ENCODE measurements at regions not wholly inside any gene's neighbourhood (a gene's known extent, or its start where the extent isn't known, plus 50 kb on each side); places are given as distances from the start of the nearest gene placed in this dataset.

DNA sequence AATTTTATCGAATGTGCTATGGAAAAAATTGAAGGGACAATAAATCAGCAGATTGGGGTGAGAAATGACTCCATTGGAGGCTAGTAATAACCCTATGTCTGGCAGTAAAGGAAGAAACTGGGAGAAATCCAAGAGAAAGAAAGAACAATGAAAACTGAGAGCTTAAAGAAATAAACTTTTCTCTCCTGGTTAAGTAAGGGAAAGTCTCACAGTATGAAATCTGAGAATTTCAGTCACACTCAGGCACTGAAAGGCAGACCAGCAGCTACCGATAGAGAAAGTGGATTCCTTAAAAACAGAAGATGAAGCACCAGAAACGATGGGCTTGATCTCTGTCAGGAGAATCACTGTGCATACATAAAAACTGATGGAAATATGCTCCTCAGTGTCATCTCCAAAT lies 404.2 kb downstream of the PLPP3 start:
- H3K9me3 Mint-ChIP-seq = peaks cover 19% of the 10 kb centered on the region
- H3K4me1 Mint-ChIP-seq = peaks cover 9% of the 10 kb centered on the region
- H3K36me3 Mint-ChIP-seq = no peaks in the 10 kb centered on the region
- TF ChIP-seq, protein P1, sequence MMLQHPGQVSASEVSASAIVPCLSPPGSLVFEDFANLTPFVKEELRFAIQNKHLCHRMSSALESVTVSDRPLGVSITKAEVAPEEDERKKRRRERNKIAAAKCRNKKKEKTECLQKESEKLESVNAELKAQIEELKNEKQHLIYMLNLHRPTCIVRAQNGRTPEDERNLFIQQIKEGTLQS (CRISPR knock-in tag; conservative IDR thresholded peaks at IDR 0.05) = no peak
- TF ChIP-seq ZNF232 (CRISPR knock-in tag; IDR thresholded peaks at IDR 0.05) (no peak), E2F4 (CRISPR knock-in tag; IDR thresholded peaks at IDR 0.05; ENCODE audit: borderline replicate concordance, low read depth) (no peak), FOXP1 (CRISPR knock-in tag; IDR thresholded peaks at IDR 0.05; ENCODE audit: borderline replicate concordance) (no peak), HMGXB4 (CRISPR knock-in tag; IDR thresholded peaks at IDR 0.05) (no peak), ZNF219 (CRISPR knock-in tag; IDR thresholded peaks at IDR 0.05; ENCODE audit: borderline replicate concordance) (no peak), NR1H2 (CRISPR knock-in tag; IDR thresholded peaks at IDR 0.05) (no peak), AFF4 (CRISPR knock-in tag; IDR thresholded peaks at IDR 0.05; ENCODE audit: borderline replicate concordance) (no peak), JUN (CRISPR knock-in tag; IDR thresholded peaks at IDR 0.05) (no peak), SOX15 (CRISPR knock-in tag; IDR thresholded peaks at IDR 0.05) (no peak), NFYB (CRISPR knock-in tag; conservative IDR thresholded peaks at IDR 0.05; ENCODE audit: low read depth) (no peak), TCF7 (CRISPR knock-in tag; IDR thresholded peaks at IDR 0.05; ENCODE audit: low read depth) (no peak), ATF2 (CRISPR knock-in tag; IDR thresholded peaks at IDR 0.05; ENCODE audit: borderline replicate concordance, low read depth) (no peak), GRHL2 (CRISPR knock-in tag; IDR thresholded peaks at IDR 0.05; ENCODE audit: insufficient replicate concordance, severe bottlenecking) (no peak), PRRX2 (CRISPR knock-in tag; IDR thresholded peaks at IDR 0.05) (no peak)
- TF ChIP-seq, protein P2, sequence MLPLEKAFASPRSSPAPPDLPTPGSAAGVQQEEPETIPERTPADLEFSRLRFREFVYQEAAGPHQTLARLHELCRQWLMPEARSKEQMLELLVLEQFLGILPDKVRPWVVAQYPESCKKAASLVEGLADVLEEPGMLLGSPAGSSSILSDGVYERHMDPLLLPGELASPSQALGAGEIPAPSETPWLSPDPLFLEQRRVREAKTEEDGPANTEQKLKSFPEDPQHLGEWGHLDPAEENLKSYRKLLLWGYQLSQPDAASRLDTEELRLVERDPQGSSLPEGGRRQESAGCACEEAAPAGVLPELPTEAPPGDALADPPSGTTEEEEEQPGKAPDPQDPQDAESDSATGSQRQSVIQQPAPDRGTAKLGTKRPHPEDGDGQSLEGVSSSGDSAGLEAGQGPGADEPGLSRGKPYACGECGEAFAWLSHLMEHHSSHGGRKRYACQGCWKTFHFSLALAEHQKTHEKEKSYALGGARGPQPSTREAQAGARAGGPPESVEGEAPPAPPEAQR (CRISPR knock-in tag; IDR thresholded peaks at IDR 0.05) = no peak
- TF ChIP-seq, protein P3, sequence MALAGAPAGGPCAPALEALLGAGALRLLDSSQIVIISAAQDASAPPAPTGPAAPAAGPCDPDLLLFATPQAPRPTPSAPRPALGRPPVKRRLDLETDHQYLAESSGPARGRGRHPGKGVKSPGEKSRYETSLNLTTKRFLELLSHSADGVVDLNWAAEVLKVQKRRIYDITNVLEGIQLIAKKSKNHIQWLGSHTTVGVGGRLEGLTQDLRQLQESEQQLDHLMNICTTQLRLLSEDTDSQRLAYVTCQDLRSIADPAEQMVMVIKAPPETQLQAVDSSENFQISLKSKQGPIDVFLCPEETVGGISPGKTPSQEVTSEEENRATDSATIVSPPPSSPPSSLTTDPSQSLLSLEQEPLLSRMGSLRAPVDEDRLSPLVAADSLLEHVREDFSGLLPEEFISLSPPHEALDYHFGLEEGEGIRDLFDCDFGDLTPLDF (CRISPR knock-in tag; IDR thresholded peaks at IDR 0.05) = no peak
- TF ChIP-seq, protein P4, sequence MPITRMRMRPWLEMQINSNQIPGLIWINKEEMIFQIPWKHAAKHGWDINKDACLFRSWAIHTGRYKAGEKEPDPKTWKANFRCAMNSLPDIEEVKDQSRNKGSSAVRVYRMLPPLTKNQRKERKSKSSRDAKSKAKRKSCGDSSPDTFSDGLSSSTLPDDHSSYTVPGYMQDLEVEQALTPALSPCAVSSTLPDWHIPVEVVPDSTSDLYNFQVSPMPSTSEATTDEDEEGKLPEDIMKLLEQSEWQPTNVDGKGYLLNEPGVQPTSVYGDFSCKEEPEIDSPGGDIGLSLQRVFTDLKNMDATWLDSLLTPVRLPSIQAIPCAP (CRISPR knock-in tag; IDR thresholded peaks at IDR 0.05) = no peak
- TF ChIP-seq, protein P5, sequence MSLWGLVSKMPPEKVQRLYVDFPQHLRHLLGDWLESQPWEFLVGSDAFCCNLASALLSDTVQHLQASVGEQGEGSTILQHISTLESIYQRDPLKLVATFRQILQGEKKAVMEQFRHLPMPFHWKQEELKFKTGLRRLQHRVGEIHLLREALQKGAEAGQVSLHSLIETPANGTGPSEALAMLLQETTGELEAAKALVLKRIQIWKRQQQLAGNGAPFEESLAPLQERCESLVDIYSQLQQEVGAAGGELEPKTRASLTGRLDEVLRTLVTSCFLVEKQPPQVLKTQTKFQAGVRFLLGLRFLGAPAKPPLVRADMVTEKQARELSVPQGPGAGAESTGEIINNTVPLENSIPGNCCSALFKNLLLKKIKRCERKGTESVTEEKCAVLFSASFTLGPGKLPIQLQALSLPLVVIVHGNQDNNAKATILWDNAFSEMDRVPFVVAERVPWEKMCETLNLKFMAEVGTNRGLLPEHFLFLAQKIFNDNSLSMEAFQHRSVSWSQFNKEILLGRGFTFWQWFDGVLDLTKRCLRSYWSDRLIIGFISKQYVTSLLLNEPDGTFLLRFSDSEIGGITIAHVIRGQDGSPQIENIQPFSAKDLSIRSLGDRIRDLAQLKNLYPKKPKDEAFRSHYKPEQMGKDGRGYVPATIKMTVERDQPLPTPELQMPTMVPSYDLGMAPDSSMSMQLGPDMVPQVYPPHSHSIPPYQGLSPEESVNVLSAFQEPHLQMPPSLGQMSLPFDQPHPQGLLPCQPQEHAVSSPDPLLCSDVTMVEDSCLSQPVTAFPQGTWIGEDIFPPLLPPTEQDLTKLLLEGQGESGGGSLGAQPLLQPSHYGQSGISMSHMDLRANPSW (CRISPR knock-in tag; conservative IDR thresholded peaks at IDR 0.05; ENCODE audit: low read depth) = no peak
- no peak overlapping the region for H3K4me3 Mint-ChIP-seq
- H3K27me3 Mint-ChIP-seq (ENCODE audit: low read depth) = no peaks in the 10 kb centered on the region
- no peak overlapping the region for H3K27ac Mint-ChIP-seq
- ChIA-PET POLR2A (no interaction called here), CTCF (no interaction called here)
- DNase-seq (ENCODE audit: low spot score) = no peak
- no peak for ATAC-seq
